ENCODE measurements at regions not wholly inside any gene's neighbourhood (a gene's known extent, or its start where the extent isn't known, plus 50 kb on each side); places are given as distances from the start of the nearest gene placed in this dataset.

DNA sequence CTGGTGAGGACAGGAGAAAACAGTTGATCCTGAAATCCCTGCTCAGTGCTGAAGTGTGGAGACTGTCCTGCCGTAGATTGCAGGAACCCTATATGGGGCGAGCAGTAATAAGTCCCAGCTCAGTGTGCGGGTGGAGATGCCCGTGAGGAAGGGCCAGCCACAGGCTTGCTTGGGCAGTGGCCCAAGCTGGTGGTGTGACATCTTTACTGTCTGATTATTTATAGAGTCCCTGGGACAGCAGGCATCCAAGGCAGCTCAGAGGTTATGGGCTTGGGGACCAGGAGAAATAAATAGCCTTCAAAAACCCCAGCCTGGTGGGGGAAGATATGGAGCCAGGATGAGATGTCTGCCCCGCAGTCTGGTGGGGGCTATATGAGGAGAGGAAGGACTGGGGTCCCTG, 170.7 kb upstream of the POU3F1 start:
- TF ChIP-seq CTCF (conservative IDR thresholded peaks at IDR 0.05 in 1 of 2, IDR thresholded peaks at IDR 0.05 in 1 of 2; ENCODE audit: low read depth in 1 of 2, low read length in 2 of 2) (no peak), EZH2 (IDR thresholded peaks at IDR 0.05; ENCODE audit: low read length, missing control alignments) (no peak)

All from fibroblast of lung (primary cell).